Stimulated activated effector memory CD8-positive, alpha-beta T cell treated with anti-CD3 and anti-CD28 coated beads, Interleukin-12 subunit alpha, Interleukin-12 subunit beta, amount 100 ng/mL, for 72 hours (primary cell): ENCODE measurements at regions not wholly inside any gene's neighbourhood (a gene's known extent, or its start where the extent isn't known, plus 50 kb on each side); places are given as distances from the start of the nearest gene placed in this dataset.
"Not testable (repeated sequence)": the region's sequence is repeated elsewhere in the genome, so short reads cannot be mapped to it uniquely, and the experiment has no call there.

Experiments used
- ATAC-seq: fragments of 150-1000 bp; cut with Tn5 transposase; 2 replicates; pipeline ENCODE4 v1.10.0; 2021
- DNase-seq, 2 donors: peaks; one replicate each; pipeline ENCODE4 v3.0.0; 2021 to 2022; ENCODE audit warnings: low spot score in 2 of 2
- H3K27ac Mint-ChIP-seq: one replicate; pipeline ENCODE4 v1.8.0; 2022; ENCODE audit warnings: mild to moderate bottlenecking, mixed read lengths
- H3K36me3 Mint-ChIP-seq: one replicate; pipeline ENCODE4 v1.8.0; 2022; ENCODE audit warnings: mild to moderate bottlenecking, mixed read lengths
- H3K4me1 Mint-ChIP-seq: one replicate; pipeline ENCODE4 v1.8.0; 2022; ENCODE audit warnings: mixed read lengths
- H3K4me3 Mint-ChIP-seq: one replicate; pipeline ENCODE4 v1.8.0; 2022; ENCODE audit warnings: mild to moderate bottlenecking, mixed read lengths
- H3K9me3 Mint-ChIP-seq: one replicate; pipeline ENCODE4 v1.8.0; 2022; ENCODE audit warnings: mixed read lengths

DNA sequence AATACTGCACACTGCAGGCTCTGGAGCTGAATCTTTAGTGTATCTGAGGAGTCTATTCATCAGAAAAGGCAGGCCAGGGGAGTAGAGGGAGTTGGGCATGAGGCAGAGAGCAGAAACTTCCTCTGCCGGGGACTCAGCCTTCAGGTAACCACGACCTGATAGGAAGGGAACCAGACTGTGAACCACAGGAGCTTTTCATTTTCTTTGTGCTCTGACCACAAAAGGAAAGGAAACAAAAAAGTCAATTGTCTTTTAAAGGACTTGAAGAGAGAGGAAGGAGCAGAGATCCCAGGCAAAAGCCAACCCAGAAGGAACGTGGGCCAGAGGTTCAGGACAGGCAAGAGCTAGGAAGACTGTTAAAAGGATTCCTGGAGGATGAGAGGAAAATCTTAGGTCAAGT, 573.3 kb downstream of the EPHB1 start:
- no peak overlapping the region for H3K27ac Mint-ChIP-seq
- ATAC-seq (no peak), DNase-seq (no peak)
- no peaks in the 10 kb centered on the region for H3K4me1 Mint-ChIP-seq
- H3K36me3 Mint-ChIP-seq, result no peaks in the 10 kb centered on the region
- H3K4me3 Mint-ChIP-seq, result no peak overlapping the region
- no peaks in the 10 kb centered on the region for H3K9me3 Mint-ChIP-seq

DNA sequence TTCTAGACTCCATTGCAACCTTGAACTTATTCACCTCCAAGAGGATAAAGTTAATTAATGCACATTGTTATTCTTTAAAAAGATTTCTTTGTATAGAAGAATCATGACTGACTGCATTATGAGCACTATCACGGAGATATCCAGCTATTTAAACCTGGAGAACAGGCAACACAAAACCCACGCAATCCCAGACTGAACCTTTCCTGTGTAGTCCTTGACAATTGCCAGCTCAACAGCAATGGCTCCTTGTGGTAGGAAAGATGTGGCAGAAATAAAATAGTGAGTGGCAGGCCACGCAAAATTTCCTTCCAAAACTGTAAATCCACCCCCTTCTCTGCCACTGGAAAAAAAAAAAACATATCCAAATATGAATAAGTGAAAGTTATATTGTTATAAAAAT, 573.7 kb downstream of the EPHB1 start:
- Mint-ChIP-seq H3K4me1 (no peaks in the 10 kb centered on the region), H3K9me3 (no peaks in the 10 kb centered on the region), H3K27ac (no peak overlapping the region), H3K36me3 (no peaks in the 10 kb centered on the region), H3K4me3 (no peak overlapping the region)
- DNase-seq, result no peak
- ATAC-seq, result no peak

DNA sequence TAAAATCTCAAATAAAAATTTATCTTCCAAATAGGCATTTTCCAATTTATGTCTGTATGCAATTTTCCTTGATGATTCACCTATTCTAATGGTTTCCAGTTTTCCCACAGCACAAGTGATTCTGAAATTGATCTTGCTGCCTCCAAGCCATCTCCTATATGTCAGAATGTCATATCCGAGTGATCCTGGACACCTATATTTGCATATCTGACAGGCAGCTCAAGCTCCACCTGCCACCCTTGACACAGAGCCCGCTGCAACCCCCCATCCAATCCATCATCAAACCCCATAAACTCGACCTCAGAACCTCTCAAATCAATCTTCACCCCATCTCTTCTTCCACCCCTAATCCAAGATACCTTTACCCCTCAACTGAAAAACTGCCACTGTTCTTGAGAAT, 579.5 kb downstream of the EPHB1 start:
- H3K9me3 Mint-ChIP-seq, result peaks cover 15% of the 10 kb centered on the region
- H3K27ac Mint-ChIP-seq, result no peak overlapping the region
- no peaks in the 10 kb centered on the region for H3K4me1 Mint-ChIP-seq
- no peaks in the 10 kb centered on the region for H3K36me3 Mint-ChIP-seq
- ATAC-seq (no peak), DNase-seq (no peak)
- no peak overlapping the region for H3K4me3 Mint-ChIP-seq

- ATAC-seq, result no peak
- Mint-ChIP-seq H3K27ac (no peak overlapping the region), H3K4me1 (no peaks in the 10 kb centered on the region), H3K4me3 (no peak overlapping the region), H3K9me3 (peaks cover 6% of the 10 kb centered on the region), H3K36me3 (no peaks in the 10 kb centered on the region)
- DNase-seq, result no peak
Measured at GRCh38 chr3:135382188-135382587, 583.3 kb upstream of the PPP2R3A start.

- Mint-ChIP-seq H3K36me3 (no peaks in the 10 kb centered on the region), H3K9me3 (peaks cover 6% of the 10 kb centered on the region), H3K4me1 (no peaks in the 10 kb centered on the region), H3K4me3 (no peak overlapping the region), H3K27ac (no peak overlapping the region)
- ATAC-seq (no peak), DNase-seq (no peak)
Measured at GRCh38 chr3:135382621-135383020, 582.9 kb upstream of the PPP2R3A start.

GRCh38 chr3:135383301-135383700, 582.2 kb upstream of the PPP2R3A start:
- H3K9me3 Mint-ChIP-seq, result peaks cover 6% of the 10 kb centered on the region
- no peak overlapping the region for H3K27ac Mint-ChIP-seq
- H3K4me1 Mint-ChIP-seq, result no peaks in the 10 kb centered on the region
- H3K4me3 Mint-ChIP-seq, result no peak overlapping the region
- ATAC-seq (no peak), DNase-seq (no peak)
- no peaks in the 10 kb centered on the region for H3K36me3 Mint-ChIP-seq

- ATAC-seq, result no peak
- H3K27ac Mint-ChIP-seq, result no peak overlapping the region
- no peak overlapping the region for H3K4me3 Mint-ChIP-seq
- DNase-seq, result no peak
- no peaks in the 10 kb centered on the region for H3K36me3 Mint-ChIP-seq
- no peaks in the 10 kb centered on the region for H3K4me1 Mint-ChIP-seq
- H3K9me3 Mint-ChIP-seq, result peaks cover 25% of the 10 kb centered on the region
Measured at GRCh38 chr3:135392151-135392550, 573.4 kb upstream of the PPP2R3A start.

- H3K9me3 Mint-ChIP-seq, result peaks cover 25% of the 10 kb centered on the region
- H3K27ac Mint-ChIP-seq, result no peak overlapping the region
- DNase-seq (no peak), ATAC-seq (no peak)
- H3K4me3 Mint-ChIP-seq, result no peak overlapping the region
- H3K4me1 Mint-ChIP-seq, result no peaks in the 10 kb centered on the region
- H3K36me3 Mint-ChIP-seq, result no peaks in the 10 kb centered on the region
Measured at GRCh38 chr3:135393159-135393558, 572.4 kb upstream of the PPP2R3A start.

DNA sequence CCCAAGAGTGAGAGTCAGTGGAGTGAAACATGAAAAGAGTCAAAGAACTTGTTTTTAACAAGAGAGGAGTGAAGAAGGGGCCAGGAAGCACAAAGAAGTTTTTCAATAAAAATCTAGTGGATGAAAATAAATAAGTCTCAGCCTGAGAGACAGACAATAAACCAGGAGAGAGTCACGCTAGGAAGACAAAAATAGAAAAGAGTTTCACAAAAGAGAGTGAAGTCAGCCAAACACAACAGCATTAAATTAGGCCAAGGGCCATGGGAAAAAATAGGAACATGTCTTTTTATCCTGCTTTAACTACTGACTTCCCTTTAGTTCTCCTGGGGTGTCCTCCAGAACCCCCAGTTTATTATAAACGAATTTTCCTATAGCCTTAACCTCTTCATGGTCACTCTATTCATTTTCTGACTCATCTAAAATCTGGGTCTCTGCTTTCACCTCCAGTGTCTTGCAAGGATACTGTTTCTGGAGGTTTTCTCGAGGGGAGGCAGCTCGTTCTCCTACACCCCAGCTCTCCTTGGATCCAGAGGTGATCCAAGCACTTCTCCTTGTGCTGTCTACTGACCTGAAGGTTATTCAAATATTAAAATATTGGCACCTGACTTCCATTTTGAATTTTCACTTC, 571.5 kb upstream of the PPP2R3A start:
- no peaks in the 10 kb centered on the region for H3K4me1 Mint-ChIP-seq
- peaks cover 28% of the 10 kb centered on the region for H3K9me3 Mint-ChIP-seq
- DNase-seq (no peak), ATAC-seq (no peak)
- H3K36me3 Mint-ChIP-seq, result no peaks in the 10 kb centered on the region
- no peak overlapping the region for H3K27ac Mint-ChIP-seq
- no peak overlapping the region for H3K4me3 Mint-ChIP-seq

GRCh38 chr3:135412475-135412874, 553.1 kb upstream of the PPP2R3A start:
- Mint-ChIP-seq H3K4me3 (no peak overlapping the region), H3K36me3 (no peaks in the 10 kb centered on the region), H3K4me1 (no peaks in the 10 kb centered on the region), H3K27ac (no peak overlapping the region), H3K9me3 (peaks cover 8% of the 10 kb centered on the region)
- DNase-seq, result no peak
- no peak for ATAC-seq

DNA sequence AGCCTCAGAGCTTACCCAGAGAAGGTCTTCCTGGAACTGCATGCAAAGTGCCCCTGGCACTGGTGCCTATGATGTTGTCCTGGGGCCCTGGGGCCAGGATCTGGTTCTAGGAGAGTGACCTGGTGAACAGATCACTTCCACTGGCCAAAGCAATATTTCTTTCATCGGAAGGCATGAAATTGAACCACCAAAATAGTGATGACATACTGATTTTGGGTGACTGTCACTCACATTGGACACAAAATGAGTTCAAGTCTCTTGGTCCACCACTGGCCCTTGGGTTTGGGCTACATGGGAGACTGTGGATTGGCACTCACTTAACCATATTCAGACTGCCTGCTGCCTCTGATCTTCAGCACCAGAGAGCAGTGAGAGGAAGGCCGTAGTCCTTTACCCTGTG, 549.3 kb upstream of the PPP2R3A start:
- Mint-ChIP-seq H3K36me3 (no peaks in the 10 kb centered on the region), H3K9me3 (peaks cover 8% of the 10 kb centered on the region), H3K4me3 (no peak overlapping the region), H3K27ac (no peak overlapping the region), H3K4me1 (no peaks in the 10 kb centered on the region)
- DNase-seq, result no peak
- no peak for ATAC-seq

DNA sequence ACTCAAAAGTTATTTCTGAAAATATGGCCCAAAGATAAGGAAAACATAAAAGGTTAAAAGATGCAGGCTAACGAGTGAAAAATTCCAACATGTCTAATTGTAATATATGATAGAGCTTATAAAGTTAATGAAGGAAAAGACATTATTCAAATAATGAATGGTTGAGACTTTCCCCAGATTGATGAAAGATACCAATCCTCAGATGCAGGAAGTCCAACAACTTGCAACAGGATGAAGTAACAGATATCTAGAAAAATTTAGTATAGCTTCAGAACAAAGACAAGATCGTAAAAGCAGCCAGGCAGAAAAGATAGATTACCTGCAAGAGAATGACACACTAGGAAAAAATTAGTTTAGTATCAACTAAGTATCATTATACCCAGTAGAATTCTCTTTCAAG, 546.4 kb upstream of the PPP2R3A start:
- DNase-seq (no peak), ATAC-seq (no peak)
- Mint-ChIP-seq H3K4me1 (no peaks in the 10 kb centered on the region), H3K4me3 (no peak overlapping the region), H3K36me3 (no peaks in the 10 kb centered on the region), H3K9me3 (peaks cover 2% of the 10 kb centered on the region), H3K27ac (no peak overlapping the region)

GRCh38 chr3:135426508-135426907, 539.0 kb upstream of the PPP2R3A start:
- H3K9me3 Mint-ChIP-seq, result peaks cover 7% of the 10 kb centered on the region
- ATAC-seq, result no peak
- H3K27ac Mint-ChIP-seq, result no peak overlapping the region
- H3K36me3 Mint-ChIP-seq, result no peaks in the 10 kb centered on the region
- H3K4me3 Mint-ChIP-seq, result no peak overlapping the region
- no peak for DNase-seq
- no peaks in the 10 kb centered on the region for H3K4me1 Mint-ChIP-seq

DNA sequence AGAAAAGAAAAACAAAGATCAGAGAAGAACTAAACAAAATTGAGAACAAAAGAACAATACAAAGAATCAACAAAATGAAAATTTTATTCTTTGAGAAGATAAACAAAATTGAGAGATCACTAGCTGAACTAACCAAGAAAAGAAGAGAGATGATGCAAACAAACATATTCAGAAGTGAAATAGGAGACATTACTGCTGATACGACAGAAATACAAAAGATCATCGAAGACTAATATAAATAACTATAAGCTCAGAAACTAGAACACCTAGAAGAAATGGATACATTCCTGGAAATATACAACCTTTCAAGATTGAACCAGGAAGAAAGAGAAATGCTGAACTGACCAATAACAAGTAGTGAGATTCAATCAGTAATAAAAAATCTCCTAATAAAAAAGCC, 533.1 kb upstream of the PPP2R3A start:
- Mint-ChIP-seq H3K4me3 (no peak overlapping the region), H3K9me3 (peaks cover 15% of the 10 kb centered on the region), H3K27ac (no peak overlapping the region), H3K4me1 (no peaks in the 10 kb centered on the region), H3K36me3 (no peaks in the 10 kb centered on the region)
- ATAC-seq (no peak), DNase-seq (no peak)

- not testable (repeated sequence) for ATAC-seq, H3K4me3 Mint-ChIP-seq, H3K4me1 Mint-ChIP-seq, DNase-seq, H3K36me3 Mint-ChIP-seq, H3K27ac Mint-ChIP-seq
- peaks cover 11% of the 10 kb centered on the region for H3K9me3 Mint-ChIP-seq
Measured at GRCh38 chr3:135438889-135439597, 526.5 kb upstream of the PPP2R3A start.

GRCh38 chr3:135439632-135440031, 525.9 kb upstream of the PPP2R3A start:
- H3K9me3 Mint-ChIP-seq, H3K36me3 Mint-ChIP-seq, DNase-seq, H3K27ac Mint-ChIP-seq, ATAC-seq, H3K4me3 Mint-ChIP-seq, H3K4me1 Mint-ChIP-seq: not testable (repeated sequence)
